ENCODE measurements at regions not wholly inside any gene's neighbourhood (a gene's known extent, or its start where the extent isn't known, plus 50 kb on each side); places are given as distances from the start of the nearest gene placed in this dataset.

- SMC1A ChIA-PET (ENCODE audit: uncharacterized antibody, unreplicated experiment): interaction anchor here (0.9 kb wide), 2 partner anchors 84 to 270 kb away, joined by 3 read pairs; no protein-coding TSS in a partner anchor
These were observed 369.6 kb upstream of the SEMA6A start for GRCh38 chr5:116944183-116944582.

GRCh38 chr5:116942622-116943021 is 368.0 kb upstream of the SEMA6A start:
- no TSS peak for BruUV-seq (replicated peaks)
- RAD21 ChIA-PET (ENCODE audit: unreplicated experiment): interaction anchor here (1.7 kb wide), 1 partner anchor 366 kb away, joined by 4 read pairs; no protein-coding TSS in a partner anchor
- Histone ChIP-seq H3K27ac (ENCODE audit: control insufficient read depth, insufficient read depth) (no peak overlapping the region), H3K9ac (ENCODE audit: control insufficient read depth, insufficient read depth, low read length) (no peak overlapping the region), H3K9me3 (replicated peaks; ENCODE audit: control insufficient read depth, insufficient read depth, low read length) (no peaks in the 10 kb centered on the region; the same call in 2 of the 3 replicates), H4K20me1 (ENCODE audit: control insufficient read depth, insufficient read depth) (no peaks in the 10 kb centered on the region), H3K79me2 (ENCODE audit: control insufficient read depth, insufficient read depth, low read length) (no peaks in the 10 kb centered on the region), H3K4me3 (no peak overlapping the region), H3K36me3 (ENCODE audit: control insufficient read depth in 2 of 2, insufficient read depth in 2 of 2, low read length in 1 of 2) (no peaks in the 10 kb centered on the region), H2AFZ (ENCODE audit: control insufficient read depth, low read depth, low read length) (no peak overlapping the region), H3K4me2 (ENCODE audit: control insufficient read depth, insufficient read depth) (no peak overlapping the region), H3K27me3 (replicated peaks in 1 of 2; ENCODE audit: control insufficient read depth in 2 of 2, insufficient read depth in 2 of 2, low read length in 1 of 2) (peaks cover 0 to 1% of the 10 kb centered on the region in 2 experiments; a peak in 1 of 4 replicates), H3K4me1 (ENCODE audit: control insufficient read depth, insufficient read depth, low read length) (no peaks in the 10 kb centered on the region)
- DNase-seq (ENCODE audit: low read depth, low spot score) (no peak), FAIRE-seq (no peak), ATAC-seq (no peak)
- WGBS (ENCODE audit: insufficient coverage, insufficient replicate concordance, low lambda C conversion rate, missing lambda C conversion rate): 26% methylated on average over 6 of the region's 6 CpGs
- POLR2A ChIA-PET: interaction anchor here (0.6 kb wide), 1 partner anchor 232 kb away, joined by 7 read pairs; no protein-coding TSS in a partner anchor
- intact Hi-C loops (cut with micrococcal nuclease; ENCODE audit: unreplicated experiment) (no loop called here), in situ Hi-C loops (cut with MboI) (loop anchor here (5.0 kb wide), 1 partner anchor 805 kb away; no protein-coding TSS in a partner anchor)
- CTCF ChIA-PET: interaction anchor here (0.7 to 2.0 kb wide), 2 partner anchors 171 to 365 kb away, joined by 3 to 7 read pairs; no protein-coding TSS in a partner anchor
- SMC1A ChIA-PET (ENCODE audit: uncharacterized antibody, unreplicated experiment): interaction anchor here (1.3 to 2.1 kb wide), 3 partner anchors 12 to 367 kb away, joined by 3 to 6 read pairs (median 5); no protein-coding TSS in a partner anchor
- TF ChIP-seq YBX1 (IDR thresholded peaks at IDR 0.05) (no peak), JUND (IDR thresholded peaks at IDR 0.05; ENCODE audit: low read depth, low read length) (no peak), RAD21 (IDR thresholded peaks at IDR 0.05; ENCODE audit: insufficient read depth, low read depth, low read length) (no peak), PRDM15 (CRISPR knock-in tag; IDR thresholded peaks at IDR 0.05) (no peak), CREB1 (IDR thresholded peaks at IDR 0.05; ENCODE audit: low read depth) (no peak), PML (IDR thresholded peaks at IDR 0.05; ENCODE audit: low read length) (no peak), CEBPB (IDR thresholded peaks at IDR 0.05; ENCODE audit: borderline replicate concordance in 1 of 2, low read depth in 2 of 2, low read length in 2 of 2) (no peak), USF2 (IDR thresholded peaks at IDR 0.05; ENCODE audit: borderline replicate concordance, low read depth, low read length) (no peak), ZNF217 (IDR thresholded peaks at IDR 0.05) (no peak), CREM (IDR thresholded peaks at IDR 0.05; ENCODE audit: low read depth) (no peak)

More at GRCh38 chr5:116944183-116944582, 369.6 kb upstream of the SEMA6A start:
- Histone ChIP-seq H3K4me2 (ENCODE audit: control insufficient read depth, insufficient read depth) (no peak overlapping the region), H2AFZ (ENCODE audit: control insufficient read depth, low read depth, low read length) (no peak overlapping the region), H3K36me3 (ENCODE audit: control insufficient read depth in 2 of 2, insufficient read depth in 2 of 2, low read length in 1 of 2) (no peaks in the 10 kb centered on the region), H4K20me1 (ENCODE audit: control insufficient read depth, insufficient read depth) (no peaks in the 10 kb centered on the region), H3K27me3 (replicated peaks in 1 of 2; ENCODE audit: control insufficient read depth in 2 of 2, insufficient read depth in 2 of 2, low read length in 1 of 2) (peaks cover 0 to 1% of the 10 kb centered on the region in 2 experiments; a peak in 1 of 4 replicates), H3K27ac (ENCODE audit: control insufficient read depth, insufficient read depth) (no peak overlapping the region), H3K9ac (ENCODE audit: control insufficient read depth, insufficient read depth, low read length) (no peak overlapping the region), H3K79me2 (ENCODE audit: control insufficient read depth, insufficient read depth, low read length) (no peaks in the 10 kb centered on the region), H3K9me3 (replicated peaks; ENCODE audit: control insufficient read depth, insufficient read depth, low read length) (no peaks in the 10 kb centered on the region; the same call in 2 of the 3 replicates), H3K4me1 (ENCODE audit: control insufficient read depth, insufficient read depth, low read length) (peaks cover 3% of the 10 kb centered on the region), H3K4me3 (no peak overlapping the region)
- intact Hi-C loops (cut with micrococcal nuclease; ENCODE audit: unreplicated experiment): no loop called here
- ATAC-seq (no peak), DNase-seq (ENCODE audit: low read depth, low spot score) (no peak), FAIRE-seq (no peak)
- ChIA-PET CTCF (interaction anchor here (2.0 kb wide), 1 partner anchor 367 kb away, joined by 7 read pairs; no protein-coding TSS in a partner anchor), POLR2A (no interaction called here), RAD21 (ENCODE audit: unreplicated experiment) (interaction anchor here (1.2 to 1.7 kb wide), 2 partner anchors 181 to 367 kb away, joined by 3 to 4 read pairs; no protein-coding TSS in a partner anchor)
- TF ChIP-seq MAX (IDR thresholded peaks at IDR 0.05; ENCODE audit: low read depth, low read length) (no peak), POLR2AphosphoS2 (IDR thresholded peaks at IDR 0.05; ENCODE audit: low read depth, low read length) (no peak), ASH2L (IDR thresholded peaks at IDR 0.05; ENCODE audit: borderline replicate concordance, low read depth) (no peak)
- in situ Hi-C loops (cut with MboI): loop anchor here (5.0 kb wide), 1 partner anchor 807 kb away; no protein-coding TSS in a partner anchor
- BruUV-seq (replicated peaks): no TSS peak
- WGBS (ENCODE audit: insufficient coverage, insufficient replicate concordance, low lambda C conversion rate, missing lambda C conversion rate): 57% methylated on average over 5 of the region's 5 CpGs

All from GM12878 (cell line).